ENCODE measurements at regions not wholly inside any gene's neighbourhood (a gene's known extent, or its start where the extent isn't known, plus 50 kb on each side); places are given as distances from the start of the nearest gene placed in this dataset.

DNA sequence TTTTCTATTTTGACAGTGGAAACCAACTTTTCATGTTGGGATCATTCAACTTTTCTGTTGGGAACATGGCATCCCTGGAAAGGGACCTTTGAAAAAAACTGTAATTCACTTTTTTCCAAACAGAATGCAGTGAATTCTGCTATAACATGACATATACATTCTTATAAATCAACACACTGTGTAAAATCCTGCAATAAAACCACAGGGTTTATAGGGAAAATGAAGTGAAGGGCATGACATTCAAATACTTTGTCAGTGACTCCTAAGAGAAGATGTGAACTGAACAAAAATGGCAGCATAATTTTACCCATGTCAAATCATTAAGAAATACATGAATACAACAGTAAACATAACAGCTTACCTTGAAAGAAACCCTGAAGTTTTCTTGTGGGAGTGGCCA is 264.5 kb upstream of the ANKRD50 start:
- no peak for TF ChIP-seq POLR2A (IDR thresholded peaks at IDR 0.05)
- TF ChIP-seq, protein P1, sequence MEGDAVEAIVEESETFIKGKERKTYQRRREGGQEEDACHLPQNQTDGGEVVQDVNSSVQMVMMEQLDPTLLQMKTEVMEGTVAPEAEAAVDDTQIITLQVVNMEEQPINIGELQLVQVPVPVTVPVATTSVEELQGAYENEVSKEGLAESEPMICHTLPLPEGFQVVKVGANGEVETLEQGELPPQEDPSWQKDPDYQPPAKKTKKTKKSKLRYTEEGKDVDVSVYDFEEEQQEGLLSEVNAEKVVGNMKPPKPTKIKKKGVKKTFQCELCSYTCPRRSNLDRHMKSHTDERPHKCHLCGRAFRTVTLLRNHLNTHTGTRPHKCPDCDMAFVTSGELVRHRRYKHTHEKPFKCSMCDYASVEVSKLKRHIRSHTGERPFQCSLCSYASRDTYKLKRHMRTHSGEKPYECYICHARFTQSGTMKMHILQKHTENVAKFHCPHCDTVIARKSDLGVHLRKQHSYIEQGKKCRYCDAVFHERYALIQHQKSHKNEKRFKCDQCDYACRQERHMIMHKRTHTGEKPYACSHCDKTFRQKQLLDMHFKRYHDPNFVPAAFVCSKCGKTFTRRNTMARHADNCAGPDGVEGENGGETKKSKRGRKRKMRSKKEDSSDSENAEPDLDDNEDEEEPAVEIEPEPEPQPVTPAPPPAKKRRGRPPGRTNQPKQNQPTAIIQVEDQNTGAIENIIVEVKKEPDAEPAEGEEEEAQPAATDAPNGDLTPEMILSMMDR (IDR thresholded peaks at IDR 0.05) = no peak
